ENCODE measurements at regions not wholly inside any gene's neighbourhood (a gene's known extent, or its start where the extent isn't known, plus 50 kb on each side); places are given as distances from the start of the nearest gene placed in this dataset.

DNA sequence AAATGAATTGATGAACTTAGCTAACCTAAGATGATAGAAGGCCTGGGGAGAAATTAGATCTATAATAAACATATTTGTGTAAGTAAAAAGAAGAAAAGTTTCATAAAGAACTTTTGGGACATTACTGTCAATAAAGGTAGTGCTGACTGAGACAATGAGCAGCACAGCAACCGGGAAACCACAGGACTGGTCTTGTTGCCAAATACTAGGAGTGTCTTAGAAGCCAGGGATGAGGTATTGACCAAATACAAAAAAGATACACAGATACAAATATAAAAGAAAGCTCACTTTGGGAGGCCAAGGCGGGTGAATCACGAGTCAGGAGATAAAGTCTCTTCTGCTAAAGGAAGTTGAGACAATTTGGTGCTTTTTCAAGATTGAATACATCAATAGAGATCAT lies 362.4 kb upstream of the ZNF385D start:
- Histone ChIP-seq H3K27ac (no peak overlapping the region), H3K4me1 (no peaks in the 10 kb centered on the region), H3K36me3 (replicated peaks in 1 of 2; ENCODE audit: insufficient read depth in 1 of 2, low read depth in 2 of 2) (no peaks in the 10 kb centered on the region), H3K9me3 (no peaks in the 10 kb centered on the region), H3K27me3 (no peaks in the 10 kb centered on the region), H3K4me3 (no peak overlapping the region)
- ATAC-seq, result no peak
- no peak for TF ChIP-seq POLR2A (IDR thresholded peaks at IDR 0.05)
- TF ChIP-seq, protein P1, sequence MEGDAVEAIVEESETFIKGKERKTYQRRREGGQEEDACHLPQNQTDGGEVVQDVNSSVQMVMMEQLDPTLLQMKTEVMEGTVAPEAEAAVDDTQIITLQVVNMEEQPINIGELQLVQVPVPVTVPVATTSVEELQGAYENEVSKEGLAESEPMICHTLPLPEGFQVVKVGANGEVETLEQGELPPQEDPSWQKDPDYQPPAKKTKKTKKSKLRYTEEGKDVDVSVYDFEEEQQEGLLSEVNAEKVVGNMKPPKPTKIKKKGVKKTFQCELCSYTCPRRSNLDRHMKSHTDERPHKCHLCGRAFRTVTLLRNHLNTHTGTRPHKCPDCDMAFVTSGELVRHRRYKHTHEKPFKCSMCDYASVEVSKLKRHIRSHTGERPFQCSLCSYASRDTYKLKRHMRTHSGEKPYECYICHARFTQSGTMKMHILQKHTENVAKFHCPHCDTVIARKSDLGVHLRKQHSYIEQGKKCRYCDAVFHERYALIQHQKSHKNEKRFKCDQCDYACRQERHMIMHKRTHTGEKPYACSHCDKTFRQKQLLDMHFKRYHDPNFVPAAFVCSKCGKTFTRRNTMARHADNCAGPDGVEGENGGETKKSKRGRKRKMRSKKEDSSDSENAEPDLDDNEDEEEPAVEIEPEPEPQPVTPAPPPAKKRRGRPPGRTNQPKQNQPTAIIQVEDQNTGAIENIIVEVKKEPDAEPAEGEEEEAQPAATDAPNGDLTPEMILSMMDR (IDR thresholded peaks at IDR 0.05), result no peak
- 80 to 83% methylated on average over 3 of the region's 3 CpGs for WGBS, 2 donors
- DNase-seq, result no peak
- intact Hi-C loops (cut with DNase I), result no loop called here

GRCh38 chr3:22115581-22115980 lies 364.6 kb upstream of the ZNF385D start:
- no peak for ATAC-seq
- no peaks in the 10 kb centered on the region for H3K9me3 ChIP-seq
- WGBS, 2 donors, result 68 to 71% methylated on average over 4 of the region's 4 CpGs

GRCh38 chr3:22117091-22117490 lies 366.1 kb upstream of the ZNF385D start:
- intact Hi-C loops (cut with DNase I), result no loop called here
- TF ChIP-seq, protein P1 (IDR thresholded peaks at IDR 0.05), result no peak
- no peak for TF ChIP-seq POLR2A (IDR thresholded peaks at IDR 0.05)
- DNase-seq (no peak), ATAC-seq (no peak)
- Histone ChIP-seq H3K4me3 (no peak overlapping the region), H3K9me3 (no peaks in the 10 kb centered on the region), H3K27me3 (no peaks in the 10 kb centered on the region), H3K4me1 (peaks cover 16% of the 10 kb centered on the region), H3K27ac (no peak overlapping the region), H3K36me3 (replicated peaks in 1 of 2; ENCODE audit: insufficient read depth in 1 of 2, low read depth in 2 of 2) (no peaks in the 10 kb centered on the region)
- 68 to 72% methylated on average over 2 of the region's 2 CpGs for WGBS, 2 donors

More at GRCh38 chr3:22115581-22115980, 364.6 kb upstream of the ZNF385D start:
- TF ChIP-seq, protein P1 (IDR thresholded peaks at IDR 0.05), result no peak
- TF ChIP-seq POLR2A (IDR thresholded peaks at IDR 0.05), result no peak
- Histone ChIP-seq H3K4me3 (no peak overlapping the region), H3K4me1 (peaks cover 2% of the 10 kb centered on the region), H3K27ac (no peak overlapping the region), H3K27me3 (no peaks in the 10 kb centered on the region), H3K36me3 (replicated peaks in 1 of 2; ENCODE audit: insufficient read depth in 1 of 2, low read depth in 2 of 2) (no peaks in the 10 kb centered on the region)
- intact Hi-C loops (cut with DNase I), result no loop called here
- no peak for DNase-seq

DNA sequence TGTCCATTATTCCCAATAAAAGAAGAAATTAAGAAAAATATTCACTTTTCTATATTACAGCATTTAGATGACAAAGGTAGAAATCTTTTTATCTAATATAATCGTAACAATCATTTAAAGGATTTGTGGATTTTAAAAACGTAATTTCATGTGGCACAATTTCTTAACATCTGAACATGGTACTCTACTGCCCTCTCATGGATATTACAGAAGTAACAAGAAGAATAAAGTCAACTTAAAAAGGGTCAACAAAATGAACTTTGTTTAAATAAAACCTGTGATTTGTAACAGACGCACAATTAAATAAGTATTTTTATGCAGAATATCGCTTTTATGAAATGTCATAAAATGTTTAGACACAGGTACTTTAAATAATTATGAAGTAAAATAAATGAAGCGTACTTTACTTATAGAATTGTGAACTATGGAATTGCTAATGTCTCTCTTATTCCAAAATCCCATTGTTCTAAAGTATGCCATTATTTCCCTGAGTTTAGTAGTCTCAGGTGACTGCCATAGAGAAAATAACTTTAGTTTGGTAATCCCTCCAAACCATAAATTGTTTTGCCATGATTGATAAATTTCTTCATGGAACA lies 366.8 kb upstream of the ZNF385D start:
- Histone ChIP-seq H3K9me3 (no peaks in the 10 kb centered on the region), H3K36me3 (replicated peaks in 1 of 2; ENCODE audit: insufficient read depth in 1 of 2, low read depth in 2 of 2) (no peaks in the 10 kb centered on the region), H3K4me1 (peaks cover 16% of the 10 kb centered on the region), H3K27ac (no peak overlapping the region), H3K27me3 (no peaks in the 10 kb centered on the region), H3K4me3 (no peak overlapping the region)
- no peak for DNase-seq
- TF ChIP-seq, protein P1 (IDR thresholded peaks at IDR 0.05), result peak; percentile 12 to 71 (median 66)
- no peak for TF ChIP-seq POLR2A (IDR thresholded peaks at IDR 0.05)
- intact Hi-C loops (cut with DNase I), result no loop called here
- no peak for ATAC-seq
- WGBS, 2 donors, result 20 to 21% methylated on average over 5 of the region's 5 CpGs

DNA sequence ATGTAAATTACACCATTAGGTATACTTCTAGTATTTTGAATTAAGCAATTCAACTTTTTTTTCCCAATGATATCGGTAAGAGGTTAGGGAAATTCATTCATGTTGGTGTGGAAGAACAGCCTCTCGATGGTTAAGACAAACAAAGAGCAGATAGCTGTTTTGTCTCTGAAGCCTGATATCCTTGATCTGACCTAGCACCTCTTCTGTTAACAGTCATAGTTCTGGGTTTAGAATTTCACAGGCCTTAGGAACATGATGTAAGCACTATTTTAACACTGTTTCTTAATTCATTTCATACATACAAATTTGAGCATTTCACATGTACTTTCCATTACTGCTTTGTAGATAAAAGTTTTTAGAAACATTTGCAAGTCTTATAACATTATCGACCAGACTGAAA lies 367.5 kb upstream of the ZNF385D start:
- ATAC-seq, result no peak
- H3K4me1 ChIP-seq, result peaks cover 16% of the 10 kb centered on the region
- no peaks in the 10 kb centered on the region for H3K9me3 ChIP-seq
- no peak overlapping the region for H3K27ac ChIP-seq
- WGBS, 2 donors, result 74 to 78% methylated on average over 3 of the region's 3 CpGs
- no peaks in the 10 kb centered on the region for H3K36me3 ChIP-seq (replicated peaks in 1 of 2; ENCODE audit: insufficient read depth in 1 of 2, low read depth in 2 of 2)
- no peak for DNase-seq
- H3K27me3 ChIP-seq, result no peaks in the 10 kb centered on the region
- intact Hi-C loops (cut with DNase I), result no loop called here
- H3K4me3 ChIP-seq, result no peak overlapping the region
- no peak for TF ChIP-seq POLR2A (IDR thresholded peaks at IDR 0.05)
- TF ChIP-seq, protein P1 (IDR thresholded peaks at IDR 0.05), result no peak
